ENCODE measurements at regions not wholly inside any gene's neighbourhood (a gene's known extent, or its start where the extent isn't known, plus 50 kb on each side); places are given as distances from the start of the nearest gene placed in this dataset.

DNA sequence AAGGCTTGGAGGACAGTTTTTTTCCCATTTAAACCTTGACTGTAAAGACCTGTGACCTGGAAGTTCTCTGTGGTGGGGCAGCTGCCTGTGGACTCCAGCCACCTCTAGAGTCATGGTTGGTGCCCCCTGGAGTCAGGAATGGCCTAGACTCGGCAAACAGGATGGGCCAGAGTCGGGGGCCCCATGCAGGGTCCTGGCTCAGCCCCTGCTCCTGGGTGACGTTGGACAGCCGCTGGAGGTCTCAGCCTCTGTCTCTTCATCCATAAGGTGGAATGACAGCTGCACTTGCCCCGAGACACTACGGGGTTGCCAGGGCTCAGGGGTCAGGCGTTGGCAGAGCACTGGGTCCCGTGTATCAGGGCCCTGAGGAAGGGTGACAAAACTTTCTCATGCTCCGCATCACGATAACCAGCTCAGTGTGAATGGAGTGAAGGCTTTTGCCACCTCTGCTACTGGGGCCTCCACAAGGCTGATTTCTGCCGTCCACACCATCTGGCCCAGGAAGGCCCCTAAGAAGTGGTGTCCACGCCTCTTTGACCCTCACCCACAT is 58.5 kb upstream of the TTC34 start:
- TF ChIP-seq CTCF (conservative IDR thresholded peaks at IDR 0.05) (no peak), EZH2 (IDR thresholded peaks at IDR 0.05; ENCODE audit: low read depth) (no peak)

Data from PC-9 (cell line).